ENCODE measurements at regions not wholly inside any gene's neighbourhood (a gene's known extent, or its start where the extent isn't known, plus 50 kb on each side); places are given as distances from the start of the nearest gene placed in this dataset.

DNA sequence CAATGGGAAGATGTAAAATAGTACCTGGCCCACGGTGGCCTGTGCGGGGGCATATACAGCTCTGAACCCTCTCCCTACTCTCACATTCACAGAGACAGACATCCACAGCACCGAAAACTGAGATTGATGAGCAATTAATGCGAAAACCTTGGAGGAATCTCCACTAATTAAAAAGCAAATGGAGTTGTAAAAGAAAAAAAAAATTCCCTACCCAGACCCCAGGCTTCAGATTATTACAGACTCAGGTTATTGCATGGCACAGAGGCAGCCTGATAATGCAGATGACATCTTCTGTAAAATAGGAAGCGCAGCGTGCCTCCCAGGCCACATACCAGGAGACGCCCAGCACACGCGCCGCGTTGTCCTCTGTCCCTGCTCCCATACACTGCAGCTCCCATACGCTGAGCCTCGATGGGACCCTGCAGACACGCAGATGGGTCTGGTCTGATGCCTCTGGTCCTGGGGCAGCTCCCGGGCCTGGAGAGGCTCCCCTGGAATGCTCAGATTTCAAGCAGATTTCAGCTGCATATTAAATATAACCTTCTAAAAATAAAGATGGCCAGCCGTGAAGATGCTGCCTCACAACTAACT lies 496.1 kb upstream of the MYT1L start:
- Histone ChIP-seq H3K9me3 (ENCODE audit: control insufficient read depth, insufficient read depth, low read length) (peaks cover 55% of the 10 kb centered on the region), H3K56ac (ENCODE audit: extremely low read depth, insufficient read depth, low read length) (no peak overlapping the region), H4K5ac (ENCODE audit: low read depth, low read length) (no peak overlapping the region), H3K18ac (ENCODE audit: low read depth, low read length) (no peak overlapping the region), H2AFZ (replicated peaks; ENCODE audit: low read length, poor library complexity) (no peak overlapping the region), H3K79me1 (ENCODE audit: low read depth in 1 of 2, low read length in 2 of 2) (no peaks in the 10 kb centered on the region), H3K36me3 (ENCODE audit: control insufficient read depth, insufficient read depth, low read length) (no peaks in the 10 kb centered on the region), H4K20me1 (ENCODE audit: insufficient read depth, low read length) (no peaks in the 10 kb centered on the region), H3K9ac (ENCODE audit: low read depth, low read length) (no peak overlapping the region), H3K4ac (ENCODE audit: low read depth, low read length) (no peak overlapping the region), H3K9me1 (ENCODE audit: insufficient read depth, low read length) (no peaks in the 10 kb centered on the region), H4K8ac (ENCODE audit: low read depth in 2 of 2, low read length in 2 of 2) (no peak overlapping the region), H3K4me2 (ENCODE audit: low read depth, low read length) (no peak overlapping the region), H3K27me3 (ENCODE audit: control insufficient read depth, insufficient read depth, low read length) (no peaks in the 10 kb centered on the region), H2BK20ac (ENCODE audit: low read depth, low read length) (no peak overlapping the region), H3K27ac (ENCODE audit: insufficient read depth, low read length) (no peak overlapping the region), H2BK5ac (ENCODE audit: low read depth, low read length, poor library complexity, severe bottlenecking) (no peak overlapping the region), H3K14ac (replicated peaks; ENCODE audit: low read depth, low read length) (no peak overlapping the region), H3K4me3 (ENCODE audit: insufficient read depth, low read depth, low read length) (no peak overlapping the region), H2AK9ac (replicated peaks; ENCODE audit: low read depth, low read length, poor library complexity) (no peak overlapping the region), H2BK120ac (ENCODE audit: low read depth, low read length) (no peak overlapping the region), H4K91ac (ENCODE audit: insufficient read depth, low read depth, low read length) (no peak overlapping the region), H2AK5ac (ENCODE audit: low read depth, low read length) (no peak overlapping the region), H3K23ac (ENCODE audit: low read depth, low read length) (no peak overlapping the region), H3K4me1 (ENCODE audit: control insufficient read depth, insufficient read depth, low read length) (no peaks in the 10 kb centered on the region), H2BK15ac (ENCODE audit: low read depth, low read length) (no peak overlapping the region)
- no TSS peak for BruUV-seq (replicated peaks)
- TF ChIP-seq MAFK (IDR thresholded peaks at IDR 0.05; ENCODE audit: low read depth, low read length) (no peak), CEBPB (IDR thresholded peaks at IDR 0.05; ENCODE audit: low read depth, low read length) (no peak), MXI1 (IDR thresholded peaks at IDR 0.05; ENCODE audit: borderline replicate concordance, low read depth, low read length) (no peak), RFX5 (IDR thresholded peaks at IDR 0.05; ENCODE audit: low read depth, low read length) (no peak), NFE2L2 (IDR thresholded peaks at IDR 0.05; ENCODE audit: low read depth, low read length) (no peak), RAD21 (IDR thresholded peaks at IDR 0.05; ENCODE audit: low read length) (no peak), BHLHE40 (IDR thresholded peaks at IDR 0.05; ENCODE audit: low read depth, low read length) (no peak), MAZ (IDR thresholded peaks at IDR 0.05; ENCODE audit: borderline replicate concordance, low read depth, low read length) (no peak), RCOR1 (IDR thresholded peaks at IDR 0.05; ENCODE audit: insufficient replicate concordance, low read length) (no peak), FOS (IDR thresholded peaks at IDR 0.05; ENCODE audit: low read depth, low read length) (no peak), CHD1 (IDR thresholded peaks at IDR 0.05; ENCODE audit: low read depth, low read length) (no peak), SMC3 (IDR thresholded peaks at IDR 0.05; ENCODE audit: low read depth, low read length) (no peak), POLR2A (IDR thresholded peaks at IDR 0.05; ENCODE audit: low read depth, low read length) (no peak)
- TF ChIP-seq, protein P1, sequence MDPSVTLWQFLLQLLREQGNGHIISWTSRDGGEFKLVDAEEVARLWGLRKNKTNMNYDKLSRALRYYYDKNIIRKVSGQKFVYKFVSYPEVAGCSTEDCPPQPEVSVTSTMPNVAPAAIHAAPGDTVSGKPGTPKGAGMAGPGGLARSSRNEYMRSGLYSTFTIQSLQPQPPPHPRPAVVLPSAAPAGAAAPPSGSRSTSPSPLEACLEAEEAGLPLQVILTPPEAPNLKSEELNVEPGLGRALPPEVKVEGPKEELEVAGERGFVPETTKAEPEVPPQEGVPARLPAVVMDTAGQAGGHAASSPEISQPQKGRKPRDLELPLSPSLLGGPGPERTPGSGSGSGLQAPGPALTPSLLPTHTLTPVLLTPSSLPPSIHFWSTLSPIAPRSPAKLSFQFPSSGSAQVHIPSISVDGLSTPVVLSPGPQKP (IDR thresholded peaks at IDR 0.05; ENCODE audit: borderline replicate concordance, low read depth, low read length) = no peak
- TF ChIP-seq, protein P2, sequence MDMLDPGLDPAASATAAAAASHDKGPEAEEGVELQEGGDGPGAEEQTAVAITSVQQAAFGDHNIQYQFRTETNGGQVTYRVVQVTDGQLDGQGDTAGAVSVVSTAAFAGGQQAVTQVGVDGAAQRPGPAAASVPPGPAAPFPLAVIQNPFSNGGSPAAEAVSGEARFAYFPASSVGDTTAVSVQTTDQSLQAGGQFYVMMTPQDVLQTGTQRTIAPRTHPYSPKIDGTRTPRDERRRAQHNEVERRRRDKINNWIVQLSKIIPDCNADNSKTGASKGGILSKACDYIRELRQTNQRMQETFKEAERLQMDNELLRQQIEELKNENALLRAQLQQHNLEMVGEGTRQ (IDR thresholded peaks at IDR 0.05; ENCODE audit: low read depth, low read length) = no peak
- TF ChIP-seq, protein P3, sequence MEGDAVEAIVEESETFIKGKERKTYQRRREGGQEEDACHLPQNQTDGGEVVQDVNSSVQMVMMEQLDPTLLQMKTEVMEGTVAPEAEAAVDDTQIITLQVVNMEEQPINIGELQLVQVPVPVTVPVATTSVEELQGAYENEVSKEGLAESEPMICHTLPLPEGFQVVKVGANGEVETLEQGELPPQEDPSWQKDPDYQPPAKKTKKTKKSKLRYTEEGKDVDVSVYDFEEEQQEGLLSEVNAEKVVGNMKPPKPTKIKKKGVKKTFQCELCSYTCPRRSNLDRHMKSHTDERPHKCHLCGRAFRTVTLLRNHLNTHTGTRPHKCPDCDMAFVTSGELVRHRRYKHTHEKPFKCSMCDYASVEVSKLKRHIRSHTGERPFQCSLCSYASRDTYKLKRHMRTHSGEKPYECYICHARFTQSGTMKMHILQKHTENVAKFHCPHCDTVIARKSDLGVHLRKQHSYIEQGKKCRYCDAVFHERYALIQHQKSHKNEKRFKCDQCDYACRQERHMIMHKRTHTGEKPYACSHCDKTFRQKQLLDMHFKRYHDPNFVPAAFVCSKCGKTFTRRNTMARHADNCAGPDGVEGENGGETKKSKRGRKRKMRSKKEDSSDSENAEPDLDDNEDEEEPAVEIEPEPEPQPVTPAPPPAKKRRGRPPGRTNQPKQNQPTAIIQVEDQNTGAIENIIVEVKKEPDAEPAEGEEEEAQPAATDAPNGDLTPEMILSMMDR (conservative IDR thresholded peaks at IDR 0.05; ENCODE audit: low read depth, low read length) = no peak
- in situ Hi-C loops (cut with MboI; ENCODE audit: low sequenced_read_pairs) = no loop called here
- no peak for ATAC-seq (ENCODE audit: low read depth)
- intact Hi-C loops (cut with micrococcal nuclease) = no loop called here
- DNase-seq = no peak
- CTCF ChIA-PET = no interaction called here
- 55% methylated on average over 2 of the region's 16 CpGs; no CpG with 5 or more reads in 1 of the 2 experiments for WGBS, 2 experiments (ENCODE audit: extremely low coverage in 2 of 2, insufficient read length in 1 of 2)
- POLR2A ChIA-PET (ENCODE audit: unreplicated experiment) = no interaction called here
- dilution Hi-C loops (cut with HindIII; ENCODE audit: low sequenced_read_pairs, unreplicated experiment) = no loop called here
